ENCODE measurements at regions not wholly inside any gene's neighbourhood (a gene's known extent, or its start where the extent isn't known, plus 50 kb on each side); places are given as distances from the start of the nearest gene placed in this dataset.

DNA sequence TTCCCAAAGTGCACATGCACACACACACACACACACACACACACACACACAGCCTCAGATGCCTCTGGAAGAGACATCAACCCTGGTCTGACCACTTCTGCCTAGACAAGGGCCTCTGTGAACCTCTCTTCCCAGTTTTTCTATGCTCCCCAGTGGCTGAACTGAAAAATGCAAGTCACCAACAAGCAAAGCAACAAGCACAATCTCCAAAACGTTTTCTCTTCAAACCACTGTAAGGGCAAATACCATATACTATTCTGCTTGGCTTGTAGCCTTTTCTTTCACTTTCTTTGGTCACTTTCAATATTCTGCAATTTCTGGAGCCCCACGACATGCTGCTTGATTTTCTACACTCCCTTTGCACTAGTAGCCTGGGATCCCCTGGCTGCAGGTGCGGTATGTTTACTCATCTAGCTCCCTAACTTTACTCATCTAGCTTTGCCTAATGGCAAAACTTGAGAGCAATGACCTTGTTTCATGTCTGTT, 121.4 kb upstream of the DST start:
- H3K27me3 ChIP-seq: no peaks in the 10 kb centered on the region
- DNase-seq: no peak
- H3K4me3 ChIP-seq: no peak overlapping the region
- no peaks in the 10 kb centered on the region for H3K36me3 ChIP-seq
- peak overlapping the region; percentile 12 to 69 (median 54) for H3K27ac ChIP-seq
- intact Hi-C loops (cut with DNase I): no loop called here
- H3K9me3 ChIP-seq: no peaks in the 10 kb centered on the region
- TF ChIP-seq, protein P1, sequence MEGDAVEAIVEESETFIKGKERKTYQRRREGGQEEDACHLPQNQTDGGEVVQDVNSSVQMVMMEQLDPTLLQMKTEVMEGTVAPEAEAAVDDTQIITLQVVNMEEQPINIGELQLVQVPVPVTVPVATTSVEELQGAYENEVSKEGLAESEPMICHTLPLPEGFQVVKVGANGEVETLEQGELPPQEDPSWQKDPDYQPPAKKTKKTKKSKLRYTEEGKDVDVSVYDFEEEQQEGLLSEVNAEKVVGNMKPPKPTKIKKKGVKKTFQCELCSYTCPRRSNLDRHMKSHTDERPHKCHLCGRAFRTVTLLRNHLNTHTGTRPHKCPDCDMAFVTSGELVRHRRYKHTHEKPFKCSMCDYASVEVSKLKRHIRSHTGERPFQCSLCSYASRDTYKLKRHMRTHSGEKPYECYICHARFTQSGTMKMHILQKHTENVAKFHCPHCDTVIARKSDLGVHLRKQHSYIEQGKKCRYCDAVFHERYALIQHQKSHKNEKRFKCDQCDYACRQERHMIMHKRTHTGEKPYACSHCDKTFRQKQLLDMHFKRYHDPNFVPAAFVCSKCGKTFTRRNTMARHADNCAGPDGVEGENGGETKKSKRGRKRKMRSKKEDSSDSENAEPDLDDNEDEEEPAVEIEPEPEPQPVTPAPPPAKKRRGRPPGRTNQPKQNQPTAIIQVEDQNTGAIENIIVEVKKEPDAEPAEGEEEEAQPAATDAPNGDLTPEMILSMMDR (IDR thresholded peaks at IDR 0.05): peak; percentile 30 to 53 (median 41)
- no peak for TF ChIP-seq EP300 (IDR thresholded peaks at IDR 0.05)
- no peak for TF ChIP-seq POLR2A (IDR thresholded peaks at IDR 0.05)
- no peak for TF ChIP-seq POLR2AphosphoS5 (IDR thresholded peaks at IDR 0.05)
- 30 to 47% methylated on average over 3 of the region's 3 CpGs for WGBS, 2 donors
- H3K4me1 ChIP-seq: peaks cover 0 to 76% (median 66%) of the 10 kb centered on the region in 4 donors

- H3K27me3 ChIP-seq: no peaks in the 10 kb centered on the region
- H3K9me3 ChIP-seq: no peaks in the 10 kb centered on the region
- no peak for DNase-seq
- peak overlapping the region in 3 of 4 donors; percentile 39 to 55 (median 54) for H3K27ac ChIP-seq
- no peak for TF ChIP-seq POLR2A (IDR thresholded peaks at IDR 0.05)
- TF ChIP-seq EP300 (IDR thresholded peaks at IDR 0.05): no peak
- TF ChIP-seq, protein P1 (IDR thresholded peaks at IDR 0.05): no peak
- TF ChIP-seq POLR2AphosphoS5 (IDR thresholded peaks at IDR 0.05): no peak
- H3K4me1 ChIP-seq: peaks cover 0 to 84% (median 70%) of the 10 kb centered on the region in 4 donors
- WGBS, 2 donors: 59 to 85% methylated on average over 1 of the region's 1 CpG
- intact Hi-C loops (cut with DNase I): no loop called here
- H3K36me3 ChIP-seq: no peaks in the 10 kb centered on the region
- H3K4me3 ChIP-seq: no peak overlapping the region
Measured at GRCh38 chr6:56761651-56762050, 119.0 kb upstream of the DST start.

DNA sequence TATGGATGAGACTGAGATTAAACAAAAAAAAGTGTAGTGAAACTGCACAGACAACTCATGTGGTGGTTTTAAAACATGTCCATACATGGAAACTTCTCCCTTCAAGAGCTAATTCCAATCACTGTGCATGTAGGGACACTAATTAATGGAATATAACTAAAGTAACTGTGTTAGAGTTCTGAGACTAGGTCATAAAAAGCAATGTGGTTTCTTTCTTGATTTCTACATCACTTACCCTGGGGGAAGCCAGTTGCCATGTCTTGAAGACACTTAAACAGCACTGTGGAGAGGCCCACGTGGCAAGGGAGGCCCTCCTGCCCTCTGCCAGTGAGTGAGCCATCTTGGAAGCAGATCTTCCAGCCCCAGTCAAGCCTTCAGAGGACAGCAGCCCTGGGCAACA, 118.2 kb upstream of the DST start:
- Histone ChIP-seq H3K4me1 (peaks cover 0 to 84% (median 71%) of the 10 kb centered on the region in 4 donors), H3K27me3 (no peaks in the 10 kb centered on the region), H3K4me3 (no peak overlapping the region), H3K36me3 (no peaks in the 10 kb centered on the region), H3K9me3 (no peaks in the 10 kb centered on the region), H3K27ac (peak overlapping the region in 3 of 4 donors; percentile 39 to 55 (median 54))
- TF ChIP-seq POLR2AphosphoS5 (IDR thresholded peaks at IDR 0.05) (no peak), EP300 (IDR thresholded peaks at IDR 0.05) (no peak), POLR2A (IDR thresholded peaks at IDR 0.05) (no peak)
- TF ChIP-seq, protein P1 (IDR thresholded peaks at IDR 0.05): no peak
- WGBS, 2 donors: 65 to 71% methylated on average over 1 of the region's 1 CpG
- intact Hi-C loops (cut with DNase I): no loop called here
- no peak for DNase-seq

- intact Hi-C loops (cut with DNase I): loop anchor here (5.0 kb wide), 2 partner anchors 47 to 122 kb away; no protein-coding TSS in a partner anchor
- 78 to 81% methylated on average over 2 of the region's 2 CpGs for WGBS, 2 donors
Measured at GRCh38 chr6:56759521-56759920, 116.8 kb upstream of the DST start.

More at GRCh38 chr6:56759521-56759920, 116.8 kb upstream of the DST start:
- Histone ChIP-seq H3K36me3 (no peaks in the 10 kb centered on the region), H3K27me3 (no peaks in the 10 kb centered on the region), H3K27ac (peak overlapping the region in 3 of 4 donors; percentile 23 to 52 (median 50)), H3K4me1 (peaks cover 0 to 81% (median 61%) of the 10 kb centered on the region in 4 donors), H3K9me3 (no peaks in the 10 kb centered on the region), H3K4me3 (no peak overlapping the region)
- TF ChIP-seq POLR2A (IDR thresholded peaks at IDR 0.05): no peak
- TF ChIP-seq, protein P1 (IDR thresholded peaks at IDR 0.05): no peak
- DNase-seq: no peak
